Tibial nerve (tissue), 4 donors: ENCODE measurements at regions not wholly inside any gene's neighbourhood (a gene's known extent, or its start where the extent isn't known, plus 50 kb on each side); places are given as distances from the start of the nearest gene placed in this dataset.

Experiments used
- CTCF ChIP-seq, 5 experiments: fragments of 200-600 bp in 3 of 5; fragments of 450-650 bp in 2 of 5; sonication (generic) in 3 of 5; IDR thresholded peaks; one replicate each; pipeline ENCODE4 v1.5.1; 2016 to 2019; ENCODE audit warnings: antibody characterized with exemption in 5 of 5, mild to moderate bottlenecking in 3 of 5, moderate library complexity in 2 of 5
- EP300 ChIP-seq, 2 donors: sonication (generic); formaldehyde crosslinking; IDR thresholded peaks; one replicate each; pipeline ENCODE4 v1.6.1; 2017; ENCODE audit warnings: antibody characterized with exemption in 2 of 2, mild to moderate bottlenecking in 1 of 2
- POLR2A ChIP-seq, 2 donors: fragments of 450-650 bp; IDR thresholded peaks; one replicate each; pipeline ENCODE4 v1.6.1; 2017; ENCODE audit warnings: antibody characterized with exemption in 2 of 2, mild to moderate bottlenecking in 2 of 2, moderate library complexity in 2 of 2

- TF ChIP-seq POLR2A (IDR thresholded peaks at IDR 0.05), result no peak
- TF ChIP-seq CTCF (IDR thresholded peaks at IDR 0.05), result no peak
- TF ChIP-seq EP300 (IDR thresholded peaks at IDR 0.05), result no peak
Observed at GRCh38 chr1:216814576-216815259, 91.5 kb upstream of the ESRRG start.
